Progenitor cell of endocrine pancreas (in vitro differentiated cells): ENCODE measurements at regions not wholly inside any gene's neighbourhood (a gene's known extent, or its start where the extent isn't known, plus 50 kb on each side); places are given as distances from the start of the nearest gene placed in this dataset.

Source experiments
- DNase-seq: peaks from one replicate; pipeline ENCODE4 v3.0.0; 2021; ENCODE audit warnings: low spot score; ENCODE audit not compliant: unreplicated experiment
- H3K27ac Mint-ChIP-seq: 2 replicates; pipeline ENCODE4 v1.8.0; 2021; ENCODE audit warnings: mild to moderate bottlenecking, moderate library complexity, mixed read lengths
- H3K27me3 Mint-ChIP-seq: 2 replicates; pipeline ENCODE4 v1.8.0; 2021; ENCODE audit warnings: mixed read lengths
- H3K36me3 Mint-ChIP-seq: 2 replicates; pipeline ENCODE4 v1.8.0; 2022; ENCODE audit warnings: mixed read lengths; ENCODE audit not compliant: insufficient read depth
- H3K4me1 Mint-ChIP-seq: 2 replicates; pipeline ENCODE4 v1.8.0; 2021; ENCODE audit warnings: low read depth, mixed read lengths
- H3K4me3 Mint-ChIP-seq: 2 replicates; pipeline ENCODE4 v1.8.0; 2021; ENCODE audit warnings: low read depth, mild to moderate bottlenecking, moderate library complexity, mixed read lengths
- H3K9me3 Mint-ChIP-seq: 2 replicates; pipeline ENCODE4 v1.8.0; 2021; ENCODE audit warnings: low read depth, mixed read lengths
- CTCF ChIP-seq: fragments of 200-600 bp; sonication (generic); IDR thresholded peaks from one replicate; pipeline ENCODE4 v1.5.0; 2021; ENCODE audit warnings: antibody characterized with exemption, mild to moderate bottlenecking; ENCODE audit not compliant: unreplicated experiment

GRCh38 chr14:58912287-58912686, 274.5 kb downstream of the DACT1 start:
- Mint-ChIP-seq H3K9me3 (no peaks in the 10 kb centered on the region), H3K27ac (no peak overlapping the region), H3K4me1 (peaks cover 4% of the 10 kb centered on the region), H3K36me3 (no peaks in the 10 kb centered on the region), H3K27me3 (no peaks in the 10 kb centered on the region), H3K4me3 (no peak overlapping the region)
- DNase-seq = no peak
- TF ChIP-seq CTCF = no peak

GRCh38 chr14:58912799-58913432, 275.2 kb downstream of the DACT1 start:
- no peak for TF ChIP-seq CTCF
- no peak overlapping the region for H3K27ac Mint-ChIP-seq
- H3K4me3 Mint-ChIP-seq = no peak overlapping the region
- peaks cover 7% of the 10 kb centered on the region for H3K4me1 Mint-ChIP-seq
- no peaks in the 10 kb centered on the region for H3K9me3 Mint-ChIP-seq
- H3K36me3 Mint-ChIP-seq = no peaks in the 10 kb centered on the region
- no peak for DNase-seq
- no peaks in the 10 kb centered on the region for H3K27me3 Mint-ChIP-seq

GRCh38 chr14:58914279-58914855, 274.1 kb upstream of the DAAM1 start:
- no peak for DNase-seq
- Mint-ChIP-seq H3K9me3 (no peaks in the 10 kb centered on the region), H3K27ac (no peak overlapping the region), H3K4me3 (no peak overlapping the region), H3K27me3 (no peaks in the 10 kb centered on the region), H3K4me1 (peaks cover 16% of the 10 kb centered on the region), H3K36me3 (no peaks in the 10 kb centered on the region)
- TF ChIP-seq CTCF = no peak

- Mint-ChIP-seq H3K9me3 (no peaks in the 10 kb centered on the region), H3K27me3 (no peaks in the 10 kb centered on the region), H3K27ac (no peak overlapping the region), H3K4me1 (peaks cover 23% of the 10 kb centered on the region), H3K36me3 (no peaks in the 10 kb centered on the region), H3K4me3 (no peak overlapping the region)
- DNase-seq = no peak
- TF ChIP-seq CTCF = no peak
Measured at GRCh38 chr14:58915646-58916045, 272.8 kb upstream of the DAAM1 start.

- Mint-ChIP-seq H3K36me3 (no peaks in the 10 kb centered on the region), H3K9me3 (peaks cover 4% of the 10 kb centered on the region), H3K27ac (no peak overlapping the region), H3K4me3 (no peak overlapping the region), H3K4me1 (peaks cover 32% of the 10 kb centered on the region), H3K27me3 (no peaks in the 10 kb centered on the region)
- no peak for DNase-seq
- no peak for TF ChIP-seq CTCF
Measured at GRCh38 chr14:58918066-58918738, 270.3 kb upstream of the DAAM1 start.
